ENCODE measurements at regions not wholly inside any gene's neighbourhood (a gene's known extent, or its start where the extent isn't known, plus 50 kb on each side); places are given as distances from the start of the nearest gene placed in this dataset.

GRCh38 chr14:98210045-98210672 lies 1061.8 kb downstream of the BCL11B start (continued):
- no peak for TF ChIP-seq USF1 (IDR thresholded peaks at IDR 0.05; ENCODE audit: borderline replicate concordance, low read depth)
- no peak for TF ChIP-seq SIN3A (IDR thresholded peaks at IDR 0.05; ENCODE audit: borderline replicate concordance, low read depth, low read length)
- TF ChIP-seq NFIC (IDR thresholded peaks at IDR 0.05; ENCODE audit: borderline replicate concordance), result no peak
- TF ChIP-seq EZH2phosphoT487 (IDR thresholded peaks at IDR 0.05; ENCODE audit: borderline replicate concordance, low read depth), result no peak
- TF ChIP-seq TEAD4 (IDR thresholded peaks at IDR 0.05; ENCODE audit: borderline replicate concordance, insufficient read depth), result no peak
- no peak for TF ChIP-seq POLR2AphosphoS5 (IDR thresholded peaks at IDR 0.05; ENCODE audit: low read depth, low read length)
- TF ChIP-seq RFX5 (IDR thresholded peaks at IDR 0.05; ENCODE audit: low read length), result no peak
- no peak for TF ChIP-seq FOXJ3 (CRISPR knock-in tag; IDR thresholded peaks at IDR 0.05)
- TF ChIP-seq, protein P1, sequence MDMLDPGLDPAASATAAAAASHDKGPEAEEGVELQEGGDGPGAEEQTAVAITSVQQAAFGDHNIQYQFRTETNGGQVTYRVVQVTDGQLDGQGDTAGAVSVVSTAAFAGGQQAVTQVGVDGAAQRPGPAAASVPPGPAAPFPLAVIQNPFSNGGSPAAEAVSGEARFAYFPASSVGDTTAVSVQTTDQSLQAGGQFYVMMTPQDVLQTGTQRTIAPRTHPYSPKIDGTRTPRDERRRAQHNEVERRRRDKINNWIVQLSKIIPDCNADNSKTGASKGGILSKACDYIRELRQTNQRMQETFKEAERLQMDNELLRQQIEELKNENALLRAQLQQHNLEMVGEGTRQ (IDR thresholded peaks at IDR 0.05; ENCODE audit: borderline replicate concordance, low read depth, low read length), result no peak
- TF ChIP-seq ZBTB33 (IDR thresholded peaks at IDR 0.05; ENCODE audit: borderline replicate concordance, low read depth), result no peak
- TF ChIP-seq, protein P2, sequence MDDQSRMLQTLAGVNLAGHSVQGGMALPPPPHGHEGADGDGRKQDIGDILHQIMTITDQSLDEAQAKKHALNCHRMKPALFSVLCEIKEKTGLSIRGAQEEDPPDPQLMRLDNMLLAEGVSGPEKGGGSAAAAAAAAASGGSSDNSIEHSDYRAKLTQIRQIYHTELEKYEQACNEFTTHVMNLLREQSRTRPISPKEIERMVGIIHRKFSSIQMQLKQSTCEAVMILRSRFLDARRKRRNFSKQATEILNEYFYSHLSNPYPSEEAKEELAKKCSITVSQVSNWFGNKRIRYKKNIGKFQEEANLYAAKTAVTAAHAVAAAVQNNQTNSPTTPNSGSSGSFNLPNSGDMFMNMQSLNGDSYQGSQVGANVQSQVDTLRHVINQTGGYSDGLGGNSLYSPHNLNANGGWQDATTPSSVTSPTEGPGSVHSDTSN (IDR thresholded peaks at IDR 0.05), result no peak
- no peak for TF ChIP-seq TCF12 (IDR thresholded peaks at IDR 0.05)

GRCh38 chr14:98217530-98217929 lies 1054.5 kb downstream of the BCL11B start:
- no peaks in the 10 kb centered on the region for H3K36me3 ChIP-seq (replicated peaks in 1 of 2; ENCODE audit: control insufficient read depth in 1 of 2, insufficient read depth in 2 of 2, low read length in 1 of 2)
- no peak overlapping the region for H3K27ac ChIP-seq (ENCODE audit: low read depth in 2 of 2, low read length in 1 of 2)
- ChIA-PET CTCF (no interaction called here), POLR2A (no interaction called here)
- no peak overlapping the region for H3K9ac ChIP-seq
- H4K20me1 ChIP-seq (ENCODE audit: insufficient read depth), result no peaks in the 10 kb centered on the region
- H3K4me3 ChIP-seq (ENCODE audit: low read depth in 2 of 2, low read length in 1 of 2), result no peak overlapping the region
- no peaks in the 10 kb centered on the region for H3F3A ChIP-seq (replicated peaks; ENCODE audit: insufficient read depth)
- no peaks in the 10 kb centered on the region for H3K79me2 ChIP-seq (ENCODE audit: insufficient read depth)
- H3K4me2 ChIP-seq, result no peak overlapping the region
- H3K4me1 ChIP-seq (ENCODE audit: control insufficient read depth in 1 of 2, insufficient read depth in 2 of 2, low read depth in 1 of 2, low read length in 1 of 2), result no peaks in the 10 kb centered on the region
- 1% methylated on average over 6 of the region's 6 CpGs for WGBS (ENCODE audit: low lambda C conversion rate)
- DNase-seq, result no peak
- no peaks in the 10 kb centered on the region for H3K9me3 ChIP-seq
- no peaks in the 10 kb centered on the region for H3K9me2 ChIP-seq
- no peaks in the 10 kb centered on the region for H3K27me3 ChIP-seq (ENCODE audit: insufficient read depth)
- no peak overlapping the region for H2AFZ ChIP-seq (ENCODE audit: low read depth)
- TF ChIP-seq ZBTB33 (IDR thresholded peaks at IDR 0.05; ENCODE audit: borderline replicate concordance, low read depth) (no peak), FOSL2 (IDR thresholded peaks at IDR 0.05; ENCODE audit: borderline replicate concordance, low read depth) (no peak), IRF3 (IDR thresholded peaks at IDR 0.05; ENCODE audit: low read depth, low read length) (no peak), EZH2phosphoT487 (IDR thresholded peaks at IDR 0.05; ENCODE audit: borderline replicate concordance, low read depth) (no peak), REST (IDR thresholded peaks at IDR 0.05; ENCODE audit: low read depth, low read length) (no peak), NFIC (IDR thresholded peaks at IDR 0.05; ENCODE audit: borderline replicate concordance) (no peak)
- TF ChIP-seq, protein P2 (IDR thresholded peaks at IDR 0.05), result no peak

Data from SK-N-SH (cell line).